ENCODE measurements at regions not wholly inside any gene's neighbourhood (a gene's known extent, or its start where the extent isn't known, plus 50 kb on each side); places are given as distances from the start of the nearest gene placed in this dataset.

DNA sequence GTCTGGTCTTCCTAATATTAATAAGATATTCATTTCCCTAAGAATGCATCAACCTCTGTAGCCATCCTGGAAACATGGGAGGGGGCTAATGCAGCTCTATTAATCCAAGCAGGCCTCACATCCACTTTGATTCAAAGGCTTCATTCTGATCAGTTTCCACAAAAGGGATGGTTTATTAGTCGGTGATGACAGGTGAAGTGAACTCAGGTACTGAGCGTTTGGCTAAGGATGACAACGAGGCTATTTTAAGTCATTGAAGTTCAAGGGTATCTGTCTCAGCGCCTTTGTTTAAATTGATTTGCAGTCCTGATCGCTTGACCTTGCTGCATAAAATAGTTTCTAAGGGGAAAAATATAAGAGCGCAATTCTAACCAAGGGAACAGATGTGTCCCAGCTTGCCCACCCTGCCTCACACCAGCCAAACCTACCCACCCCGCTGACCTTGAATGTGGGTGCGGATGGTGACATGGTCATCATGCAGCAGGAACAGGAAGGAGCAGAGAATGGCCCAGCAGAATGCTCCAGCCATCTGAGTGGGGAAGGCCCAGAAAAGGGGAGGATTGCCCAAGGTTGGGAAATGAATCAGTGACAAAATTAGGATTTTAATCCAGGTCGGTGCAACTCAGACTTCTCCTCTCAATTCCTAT lies 70.5 kb upstream of the ZNF618 start:
- no peak overlapping the region for H3K56ac ChIP-seq (ENCODE audit: extremely low read depth, insufficient read depth, low read length)
- WGBS, 2 experiments (ENCODE audit: extremely low coverage in 2 of 2, insufficient read length in 1 of 2) = 85% methylated on average over 3 of the region's 9 CpGs; no CpG with 5 or more reads in 1 of the 2 experiments
- H3K9me1 ChIP-seq (ENCODE audit: insufficient read depth, low read length) = no peaks in the 10 kb centered on the region
- dilution Hi-C loops (cut with HindIII; ENCODE audit: low sequenced_read_pairs, unreplicated experiment) (no loop called here), intact Hi-C loops (cut with micrococcal nuclease) (loop anchor here (5.0 kb wide), 1 partner anchor 72 kb away; the partner anchor contains the start of gene ZNF618), in situ Hi-C loops (cut with MboI; ENCODE audit: low sequenced_read_pairs) (no loop called here)
- no peak overlapping the region for H3K4me2 ChIP-seq (ENCODE audit: low read depth, low read length)
- BruUV-seq (replicated peaks) = no TSS peak
- no peaks in the 10 kb centered on the region for H3K79me1 ChIP-seq (ENCODE audit: low read depth in 1 of 2, low read length in 2 of 2)
- POLR2A ChIA-PET (ENCODE audit: unreplicated experiment) = no interaction called here
- no peak overlapping the region for H2AK9ac ChIP-seq (replicated peaks; ENCODE audit: low read depth, low read length, poor library complexity)
- H3K4me3 ChIP-seq (ENCODE audit: insufficient read depth, low read depth, low read length) = no peak overlapping the region
- H3K9ac ChIP-seq (ENCODE audit: low read depth, low read length) = no peak overlapping the region
- DNase-seq = no peak
- ATAC-seq (ENCODE audit: low read depth) = no peak
- no peak overlapping the region for H4K8ac ChIP-seq (ENCODE audit: low read depth in 2 of 2, low read length in 2 of 2)
- no peak overlapping the region for H3K4ac ChIP-seq (ENCODE audit: low read depth, low read length)
- no peak overlapping the region for H4K5ac ChIP-seq (ENCODE audit: low read depth, low read length)
- no peak overlapping the region for H2BK15ac ChIP-seq (ENCODE audit: low read depth, low read length)
- H3K27ac ChIP-seq (ENCODE audit: insufficient read depth, low read length) = no peak overlapping the region
- no peaks in the 10 kb centered on the region for H3K36me3 ChIP-seq (ENCODE audit: control insufficient read depth, insufficient read depth, low read length)
- H2AK5ac ChIP-seq (ENCODE audit: low read depth, low read length) = no peak overlapping the region
- no peaks in the 10 kb centered on the region for H3K4me1 ChIP-seq (ENCODE audit: control insufficient read depth, insufficient read depth, low read length)
- no peak overlapping the region for H3K14ac ChIP-seq (replicated peaks; ENCODE audit: low read depth, low read length)
- TF ChIP-seq, protein P1, sequence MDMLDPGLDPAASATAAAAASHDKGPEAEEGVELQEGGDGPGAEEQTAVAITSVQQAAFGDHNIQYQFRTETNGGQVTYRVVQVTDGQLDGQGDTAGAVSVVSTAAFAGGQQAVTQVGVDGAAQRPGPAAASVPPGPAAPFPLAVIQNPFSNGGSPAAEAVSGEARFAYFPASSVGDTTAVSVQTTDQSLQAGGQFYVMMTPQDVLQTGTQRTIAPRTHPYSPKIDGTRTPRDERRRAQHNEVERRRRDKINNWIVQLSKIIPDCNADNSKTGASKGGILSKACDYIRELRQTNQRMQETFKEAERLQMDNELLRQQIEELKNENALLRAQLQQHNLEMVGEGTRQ (IDR thresholded peaks at IDR 0.05; ENCODE audit: low read depth, low read length) = no peak
- TF ChIP-seq POLR2A (IDR thresholded peaks at IDR 0.05; ENCODE audit: low read depth, low read length) (no peak), NFE2L2 (IDR thresholded peaks at IDR 0.05; ENCODE audit: low read depth, low read length) (no peak), BHLHE40 (IDR thresholded peaks at IDR 0.05; ENCODE audit: low read depth, low read length) (no peak), RFX5 (IDR thresholded peaks at IDR 0.05; ENCODE audit: low read depth, low read length) (no peak), MXI1 (IDR thresholded peaks at IDR 0.05; ENCODE audit: borderline replicate concordance, low read depth, low read length) (no peak), MAFK (IDR thresholded peaks at IDR 0.05; ENCODE audit: low read depth, low read length) (no peak), RAD21 (IDR thresholded peaks at IDR 0.05; ENCODE audit: low read length) (no peak), MAZ (IDR thresholded peaks at IDR 0.05; ENCODE audit: borderline replicate concordance, low read depth, low read length) (no peak), CEBPB (IDR thresholded peaks at IDR 0.05; ENCODE audit: low read depth, low read length) (no peak), SMC3 (IDR thresholded peaks at IDR 0.05; ENCODE audit: low read depth, low read length) (no peak), RCOR1 (IDR thresholded peaks at IDR 0.05; ENCODE audit: insufficient replicate concordance, low read length) (no peak), FOS (IDR thresholded peaks at IDR 0.05; ENCODE audit: low read depth, low read length) (no peak), CHD1 (IDR thresholded peaks at IDR 0.05; ENCODE audit: low read depth, low read length) (no peak)
- TF ChIP-seq, protein P2, sequence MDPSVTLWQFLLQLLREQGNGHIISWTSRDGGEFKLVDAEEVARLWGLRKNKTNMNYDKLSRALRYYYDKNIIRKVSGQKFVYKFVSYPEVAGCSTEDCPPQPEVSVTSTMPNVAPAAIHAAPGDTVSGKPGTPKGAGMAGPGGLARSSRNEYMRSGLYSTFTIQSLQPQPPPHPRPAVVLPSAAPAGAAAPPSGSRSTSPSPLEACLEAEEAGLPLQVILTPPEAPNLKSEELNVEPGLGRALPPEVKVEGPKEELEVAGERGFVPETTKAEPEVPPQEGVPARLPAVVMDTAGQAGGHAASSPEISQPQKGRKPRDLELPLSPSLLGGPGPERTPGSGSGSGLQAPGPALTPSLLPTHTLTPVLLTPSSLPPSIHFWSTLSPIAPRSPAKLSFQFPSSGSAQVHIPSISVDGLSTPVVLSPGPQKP (IDR thresholded peaks at IDR 0.05; ENCODE audit: borderline replicate concordance, low read depth, low read length) = no peak
- TF ChIP-seq, protein P3, sequence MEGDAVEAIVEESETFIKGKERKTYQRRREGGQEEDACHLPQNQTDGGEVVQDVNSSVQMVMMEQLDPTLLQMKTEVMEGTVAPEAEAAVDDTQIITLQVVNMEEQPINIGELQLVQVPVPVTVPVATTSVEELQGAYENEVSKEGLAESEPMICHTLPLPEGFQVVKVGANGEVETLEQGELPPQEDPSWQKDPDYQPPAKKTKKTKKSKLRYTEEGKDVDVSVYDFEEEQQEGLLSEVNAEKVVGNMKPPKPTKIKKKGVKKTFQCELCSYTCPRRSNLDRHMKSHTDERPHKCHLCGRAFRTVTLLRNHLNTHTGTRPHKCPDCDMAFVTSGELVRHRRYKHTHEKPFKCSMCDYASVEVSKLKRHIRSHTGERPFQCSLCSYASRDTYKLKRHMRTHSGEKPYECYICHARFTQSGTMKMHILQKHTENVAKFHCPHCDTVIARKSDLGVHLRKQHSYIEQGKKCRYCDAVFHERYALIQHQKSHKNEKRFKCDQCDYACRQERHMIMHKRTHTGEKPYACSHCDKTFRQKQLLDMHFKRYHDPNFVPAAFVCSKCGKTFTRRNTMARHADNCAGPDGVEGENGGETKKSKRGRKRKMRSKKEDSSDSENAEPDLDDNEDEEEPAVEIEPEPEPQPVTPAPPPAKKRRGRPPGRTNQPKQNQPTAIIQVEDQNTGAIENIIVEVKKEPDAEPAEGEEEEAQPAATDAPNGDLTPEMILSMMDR (conservative IDR thresholded peaks at IDR 0.05; ENCODE audit: low read depth, low read length) = no peak
- H3K27me3 ChIP-seq (ENCODE audit: control insufficient read depth, insufficient read depth, low read length) = peaks cover 8% of the 10 kb centered on the region
- H3K23ac ChIP-seq (ENCODE audit: low read depth, low read length) = no peak overlapping the region
- CTCF ChIA-PET = no interaction called here
- no peak overlapping the region for H4K91ac ChIP-seq (ENCODE audit: insufficient read depth, low read depth, low read length)
- no peaks in the 10 kb centered on the region for H4K20me1 ChIP-seq (ENCODE audit: insufficient read depth, low read length)
- no peak overlapping the region for H3K18ac ChIP-seq (ENCODE audit: low read depth, low read length)
- H2BK20ac ChIP-seq (ENCODE audit: low read depth, low read length) = no peak overlapping the region
- H2BK120ac ChIP-seq (ENCODE audit: low read depth, low read length) = no peak overlapping the region
- H3K9me3 ChIP-seq (ENCODE audit: control insufficient read depth, insufficient read depth, low read length) = no peaks in the 10 kb centered on the region
- H2AFZ ChIP-seq (replicated peaks; ENCODE audit: low read length, poor library complexity) = no peak overlapping the region
- H2BK5ac ChIP-seq (ENCODE audit: low read depth, low read length, poor library complexity, severe bottlenecking) = no peak overlapping the region

All from IMR-90 (cell line).